ENCODE measurements at regions not wholly inside any gene's neighbourhood (a gene's known extent, or its start where the extent isn't known, plus 50 kb on each side); places are given as distances from the start of the nearest gene placed in this dataset.
A peak's percentile ranks its signal among the peaks of the same experiment; 100 is the strongest.

DNA sequence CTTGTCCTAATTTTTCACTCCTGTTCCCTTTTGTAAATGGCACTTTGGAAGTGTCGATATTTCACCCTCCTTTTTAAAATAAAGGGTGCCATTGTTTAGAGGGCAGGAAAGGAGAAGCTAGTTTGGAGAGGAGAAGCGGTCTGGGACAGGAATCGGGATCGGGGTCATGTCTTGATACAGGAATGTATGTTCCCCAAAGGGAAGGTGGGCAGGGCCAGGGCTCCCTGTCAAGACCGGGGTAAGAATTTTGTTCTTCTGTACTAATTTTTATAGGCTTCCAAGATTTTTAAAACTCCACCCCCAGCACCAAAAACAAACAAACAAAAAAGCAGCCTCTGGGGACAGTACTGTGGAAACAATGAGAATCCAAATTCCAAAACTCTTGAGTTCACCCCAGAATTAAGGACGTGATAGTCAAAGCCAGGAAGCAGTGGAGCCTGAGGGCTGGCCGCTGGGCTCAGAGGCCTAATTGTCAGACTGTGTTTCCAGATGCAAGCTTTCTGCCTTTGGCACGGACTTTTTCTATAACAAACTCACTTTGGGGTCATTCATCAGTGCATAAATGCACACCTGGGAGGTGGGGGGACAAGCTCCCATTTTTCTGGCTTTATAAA, 250.4 kb upstream of the SIX2 start:
- H2BK12ac ChIP-seq (ENCODE audit: low read length in 2 of 2) = no peak overlapping the region
- no peak overlapping the region for H3K9ac ChIP-seq (ENCODE audit: low read length)
- H3K18ac ChIP-seq (ENCODE audit: low read depth in 1 of 2, low read length in 2 of 2) = no peak overlapping the region
- no peak overlapping the region for H3K4ac ChIP-seq (ENCODE audit: low read depth in 1 of 2, low read length in 2 of 2)
- H2BK120ac ChIP-seq (ENCODE audit: low read depth, low read length) = no peak overlapping the region
- no peak overlapping the region for H3K27ac ChIP-seq (ENCODE audit: low read length, poor library complexity, severe bottlenecking)
- H3K4me2 ChIP-seq (ENCODE audit: low read length, poor library complexity, severe bottlenecking) = no peak overlapping the region
- DNase-seq = no peak
- H3K36me3 ChIP-seq (ENCODE audit: control insufficient read depth in 1 of 2, insufficient read depth in 2 of 2, low read depth in 1 of 2, low read length in 2 of 2) = no peaks in the 10 kb centered on the region
- H2AFZ ChIP-seq (ENCODE audit: low read depth, low read length) = no peak overlapping the region
- WGBS = 62% methylated on average over 3 of the region's 8 CpGs
- H3K14ac ChIP-seq (ENCODE audit: low read length in 2 of 2) = no peak overlapping the region
- no peak overlapping the region for H3K23ac ChIP-seq (ENCODE audit: low read length in 2 of 2)
- no peak overlapping the region for H3K4me3 ChIP-seq (ENCODE audit: insufficient read depth in 1 of 2, low read depth in 1 of 2, low read length in 2 of 2)
- no peak overlapping the region for H2AK5ac ChIP-seq (ENCODE audit: low read length, severe bottlenecking)
- no peak overlapping the region for H2BK5ac ChIP-seq (ENCODE audit: low read depth, low read length, poor library complexity, severe bottlenecking)
- no peaks in the 10 kb centered on the region for H3K79me1 ChIP-seq (replicated peaks; ENCODE audit: low read length, poor library complexity, severe bottlenecking)
- peaks cover 0 to 30% of the 10 kb centered on the region in 2 experiments for H3K27me3 ChIP-seq (ENCODE audit: control insufficient read depth in 1 of 2, insufficient read depth in 1 of 2, low read length in 2 of 2)
- peaks cover 17% of the 10 kb centered on the region for H3K4me1 ChIP-seq (ENCODE audit: control insufficient read depth, insufficient read depth, low read depth, low read length)
- H3K9me3 ChIP-seq (ENCODE audit: control insufficient read depth, low read length) = no peaks in the 10 kb centered on the region
- no peak overlapping the region for H4K91ac ChIP-seq (ENCODE audit: low read length)
- H2BK15ac ChIP-seq (ENCODE audit: low read depth, poor library complexity, severe bottlenecking) = no peak overlapping the region
- no peak overlapping the region for H4K8ac ChIP-seq (ENCODE audit: low read length)

DNA sequence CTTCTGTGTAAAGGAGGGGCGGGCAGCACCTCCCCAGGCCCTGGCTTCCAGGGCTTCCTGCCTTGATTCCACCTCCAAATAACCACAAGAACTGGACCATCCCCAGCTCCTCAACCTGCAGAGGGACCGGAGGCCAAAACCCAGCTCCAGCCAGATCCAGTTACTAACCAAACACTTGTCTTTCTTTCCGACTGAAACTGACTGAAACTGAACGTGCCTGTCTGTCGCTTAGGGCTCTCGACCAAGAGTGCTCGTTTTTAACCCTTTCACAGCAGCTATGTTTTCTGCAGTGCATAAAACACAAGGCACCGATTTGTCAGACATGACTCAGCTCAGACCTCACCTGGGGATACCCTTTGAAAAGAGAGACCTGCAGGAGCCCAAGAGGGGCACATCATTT, 249.9 kb upstream of the SIX2 start:
- H3K14ac ChIP-seq (ENCODE audit: low read length in 2 of 2) = no peak overlapping the region
- no peak overlapping the region for H3K4me2 ChIP-seq (ENCODE audit: low read length, poor library complexity, severe bottlenecking)
- H2AK5ac ChIP-seq (ENCODE audit: low read length, severe bottlenecking) = no peak overlapping the region
- no peak overlapping the region for H2BK120ac ChIP-seq (ENCODE audit: low read depth, low read length)
- H3K9me3 ChIP-seq (ENCODE audit: control insufficient read depth, low read length) = no peaks in the 10 kb centered on the region
- no peak overlapping the region for H2BK5ac ChIP-seq (ENCODE audit: low read depth, low read length, poor library complexity, severe bottlenecking)
- 52% methylated on average over 8 of the region's 8 CpGs for WGBS
- H3K36me3 ChIP-seq (ENCODE audit: control insufficient read depth in 1 of 2, insufficient read depth in 2 of 2, low read depth in 1 of 2, low read length in 2 of 2) = no peaks in the 10 kb centered on the region
- no peaks in the 10 kb centered on the region for H3K79me1 ChIP-seq (replicated peaks; ENCODE audit: low read length, poor library complexity, severe bottlenecking)
- H4K8ac ChIP-seq (ENCODE audit: low read length) = peak overlapping the region; percentile 24
- no peak overlapping the region for H3K23ac ChIP-seq (ENCODE audit: low read length in 2 of 2)
- H3K4me3 ChIP-seq (ENCODE audit: insufficient read depth in 1 of 2, low read depth in 1 of 2, low read length in 2 of 2) = no peak overlapping the region
- no peak overlapping the region for H2BK12ac ChIP-seq (ENCODE audit: low read length in 2 of 2)
- H3K9ac ChIP-seq (ENCODE audit: low read length) = no peak overlapping the region
- H3K27me3 ChIP-seq (ENCODE audit: control insufficient read depth in 1 of 2, insufficient read depth in 1 of 2, low read length in 2 of 2) = peaks cover 0 to 30% of the 10 kb centered on the region in 2 experiments
- no peak overlapping the region for H2AFZ ChIP-seq (ENCODE audit: low read depth, low read length)
- no peak overlapping the region for H2BK15ac ChIP-seq (ENCODE audit: low read depth, poor library complexity, severe bottlenecking)
- no peak overlapping the region for H3K27ac ChIP-seq (ENCODE audit: low read length, poor library complexity, severe bottlenecking)
- DNase-seq = no peak
- no peak overlapping the region for H4K91ac ChIP-seq (ENCODE audit: low read length)
- H3K4me1 ChIP-seq (ENCODE audit: control insufficient read depth, insufficient read depth, low read depth, low read length) = peaks cover 17% of the 10 kb centered on the region
- peak overlapping the region in 1 of 2 experiments; percentile 30 for H3K18ac ChIP-seq (ENCODE audit: low read depth in 1 of 2, low read length in 2 of 2)
- H3K4ac ChIP-seq (ENCODE audit: low read depth in 1 of 2, low read length in 2 of 2) = no peak overlapping the region

DNA sequence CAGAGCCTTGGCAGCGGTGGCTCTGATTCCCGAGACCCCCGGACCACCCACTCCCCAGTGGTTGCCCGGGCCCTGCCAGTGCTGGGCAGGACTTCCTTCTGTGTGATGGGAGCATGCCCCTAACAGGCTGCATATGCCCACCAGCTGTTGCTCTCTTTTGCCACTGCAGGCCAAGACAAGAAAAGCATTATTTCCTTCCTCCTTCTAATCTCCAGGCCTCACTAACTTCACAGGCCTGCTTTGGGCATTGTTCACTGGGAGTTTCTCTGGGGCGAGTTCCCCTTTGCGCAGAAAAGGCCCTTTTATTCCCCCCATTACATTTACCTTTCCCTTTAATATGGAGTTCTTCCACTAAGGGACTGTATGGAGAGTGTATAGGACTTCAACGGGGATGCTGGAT, 249.1 kb upstream of the SIX2 start:
- H2BK5ac ChIP-seq (ENCODE audit: low read depth, low read length, poor library complexity, severe bottlenecking) = no peak overlapping the region
- no peak overlapping the region for H2AK5ac ChIP-seq (ENCODE audit: low read length, severe bottlenecking)
- H3K36me3 ChIP-seq (ENCODE audit: control insufficient read depth in 1 of 2, insufficient read depth in 2 of 2, low read depth in 1 of 2, low read length in 2 of 2) = no peaks in the 10 kb centered on the region
- WGBS = 95% methylated on average over 6 of the region's 7 CpGs
- H3K18ac ChIP-seq (ENCODE audit: low read depth in 1 of 2, low read length in 2 of 2) = peak overlapping the region in 1 of 2 experiments; percentile 14
- no peak overlapping the region for H3K27ac ChIP-seq (ENCODE audit: low read length, poor library complexity, severe bottlenecking)
- H3K4me1 ChIP-seq (ENCODE audit: control insufficient read depth, insufficient read depth, low read depth, low read length) = peaks cover 18% of the 10 kb centered on the region
- H3K23ac ChIP-seq (ENCODE audit: low read length in 2 of 2) = no peak overlapping the region
- no peak overlapping the region for H3K4me3 ChIP-seq (ENCODE audit: insufficient read depth in 1 of 2, low read depth in 1 of 2, low read length in 2 of 2)
- no peak overlapping the region for H4K91ac ChIP-seq (ENCODE audit: low read length)
- no peaks in the 10 kb centered on the region for H3K9me3 ChIP-seq (ENCODE audit: control insufficient read depth, low read length)
- no peak overlapping the region for H2AFZ ChIP-seq (ENCODE audit: low read depth, low read length)
- no peak overlapping the region for H3K9ac ChIP-seq (ENCODE audit: low read length)
- H2BK120ac ChIP-seq (ENCODE audit: low read depth, low read length) = no peak overlapping the region
- H3K79me1 ChIP-seq (replicated peaks; ENCODE audit: low read length, poor library complexity, severe bottlenecking) = no peaks in the 10 kb centered on the region
- no peak overlapping the region for H3K4me2 ChIP-seq (ENCODE audit: low read length, poor library complexity, severe bottlenecking)
- H3K4ac ChIP-seq (ENCODE audit: low read depth in 1 of 2, low read length in 2 of 2) = no peak overlapping the region
- no peak overlapping the region for H3K14ac ChIP-seq (ENCODE audit: low read length in 2 of 2)
- H4K8ac ChIP-seq (ENCODE audit: low read length) = no peak overlapping the region
- no peak for DNase-seq
- no peak overlapping the region for H2BK15ac ChIP-seq (ENCODE audit: low read depth, poor library complexity, severe bottlenecking)
- peaks cover 0 to 26% of the 10 kb centered on the region in 2 experiments for H3K27me3 ChIP-seq (ENCODE audit: control insufficient read depth in 1 of 2, insufficient read depth in 1 of 2, low read length in 2 of 2)
- no peak overlapping the region for H2BK12ac ChIP-seq (ENCODE audit: low read length in 2 of 2)

DNA sequence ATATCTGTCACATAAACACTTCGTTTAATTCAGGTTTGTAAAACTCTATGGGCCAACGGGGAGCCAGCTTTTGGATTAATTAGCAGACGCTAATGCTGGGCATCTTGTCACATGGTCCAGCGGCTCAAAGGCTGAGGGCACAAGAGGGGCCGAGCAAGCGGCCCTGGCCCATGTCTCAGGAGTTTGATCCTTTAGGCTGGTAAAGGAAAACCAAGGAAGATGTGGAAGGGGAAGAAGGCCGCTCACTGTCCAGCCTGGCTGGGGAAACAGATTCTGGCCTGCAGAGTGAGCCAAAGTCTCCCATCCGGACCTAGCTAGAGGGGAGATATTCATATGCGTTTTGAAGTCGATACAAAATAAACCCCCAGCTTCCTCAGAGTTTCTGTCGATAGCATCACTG, 248.6 kb upstream of the SIX2 start:
- no peak overlapping the region for H2AK5ac ChIP-seq (ENCODE audit: low read length, severe bottlenecking)
- no peak overlapping the region for H2BK5ac ChIP-seq (ENCODE audit: low read depth, low read length, poor library complexity, severe bottlenecking)
- no peak overlapping the region for H3K27ac ChIP-seq (ENCODE audit: low read length, poor library complexity, severe bottlenecking)
- no peaks in the 10 kb centered on the region for H3K9me3 ChIP-seq (ENCODE audit: control insufficient read depth, low read length)
- H2BK120ac ChIP-seq (ENCODE audit: low read depth, low read length) = no peak overlapping the region
- no peaks in the 10 kb centered on the region for H3K36me3 ChIP-seq (ENCODE audit: control insufficient read depth in 1 of 2, insufficient read depth in 2 of 2, low read depth in 1 of 2, low read length in 2 of 2)
- peak overlapping the region; percentile 16 for H4K8ac ChIP-seq (ENCODE audit: low read length)
- H2AFZ ChIP-seq (ENCODE audit: low read depth, low read length) = no peak overlapping the region
- 89% methylated on average over 11 of the region's 11 CpGs for WGBS
- H3K23ac ChIP-seq (ENCODE audit: low read length in 2 of 2) = no peak overlapping the region
- peak overlapping the region; percentile 52 for H2BK15ac ChIP-seq (ENCODE audit: low read depth, poor library complexity, severe bottlenecking)
- no peak overlapping the region for H3K4me2 ChIP-seq (ENCODE audit: low read length, poor library complexity, severe bottlenecking)
- DNase-seq = no peak
- H3K18ac ChIP-seq (ENCODE audit: low read depth in 1 of 2, low read length in 2 of 2) = peak overlapping the region in 1 of 2 experiments; percentile 1
- no peak overlapping the region for H3K9ac ChIP-seq (ENCODE audit: low read length)
- no peaks in the 10 kb centered on the region for H3K79me1 ChIP-seq (replicated peaks; ENCODE audit: low read length, poor library complexity, severe bottlenecking)
- no peak overlapping the region for H4K91ac ChIP-seq (ENCODE audit: low read length)
- H2BK12ac ChIP-seq (ENCODE audit: low read length in 2 of 2) = no peak overlapping the region
- no peak overlapping the region for H3K14ac ChIP-seq (ENCODE audit: low read length in 2 of 2)
- peaks cover 18% of the 10 kb centered on the region for H3K4me1 ChIP-seq (ENCODE audit: control insufficient read depth, insufficient read depth, low read depth, low read length)
- no peak overlapping the region for H3K4me3 ChIP-seq (ENCODE audit: insufficient read depth in 1 of 2, low read depth in 1 of 2, low read length in 2 of 2)
- no peak overlapping the region for H3K4ac ChIP-seq (ENCODE audit: low read depth in 1 of 2, low read length in 2 of 2)
- H3K27me3 ChIP-seq (ENCODE audit: control insufficient read depth in 1 of 2, insufficient read depth in 1 of 2, low read length in 2 of 2) = peaks cover 0 to 22% of the 10 kb centered on the region in 2 experiments
